Memory B cell (primary cell): ENCODE measurements at regions not wholly inside any gene's neighbourhood (a gene's known extent, or its start where the extent isn't known, plus 50 kb on each side); places are given as distances from the start of the nearest gene placed in this dataset.
"Not testable (repeated sequence)": the region's sequence is repeated elsewhere in the genome, so short reads cannot be mapped to it uniquely, and the experiment has no call there.

ENCODE experiments used
- ATAC-seq: fragments of 150-1000 bp; cut with Tn5 transposase; 2 replicates; pipeline ENCODE4 v1.10.0; 2021; ENCODE audit warnings: low read depth, mild to moderate bottlenecking, moderate library complexity
- DNase-seq, 2 donors: peaks; one replicate each; pipeline ENCODE4 v3.0.0; 2022; ENCODE audit warnings: low spot score in 2 of 2
- H3K27ac Mint-ChIP-seq: one replicate; pipeline ENCODE4 v1.8.0; 2022; ENCODE audit warnings: mild to moderate bottlenecking, moderate library complexity, mixed read lengths
- H3K27me3 Mint-ChIP-seq: one replicate; pipeline ENCODE4 v1.8.0; 2022; ENCODE audit warnings: mixed read lengths
- H3K36me3 Mint-ChIP-seq: one replicate; pipeline ENCODE4 v1.8.0; 2022; ENCODE audit warnings: mild to moderate bottlenecking, mixed read lengths
- H3K4me1 Mint-ChIP-seq: one replicate; pipeline ENCODE4 v1.8.0; 2022; ENCODE audit warnings: mixed read lengths
- H3K4me3 Mint-ChIP-seq: one replicate; pipeline ENCODE4 v1.8.0; 2022; ENCODE audit warnings: mild to moderate bottlenecking, moderate library complexity, mixed read lengths
- H3K9me3 Mint-ChIP-seq: one replicate; pipeline ENCODE4 v1.8.0; 2022; ENCODE audit warnings: mixed read lengths

GRCh38 chr2:163066085-163066484 is 227.5 kb upstream of the KCNH7 start:
- no peak for DNase-seq
- H3K4me3 Mint-ChIP-seq, result no peak overlapping the region
- no peaks in the 10 kb centered on the region for H3K4me1 Mint-ChIP-seq
- H3K36me3 Mint-ChIP-seq, result no peaks in the 10 kb centered on the region
- H3K27ac Mint-ChIP-seq, result no peak overlapping the region
- H3K9me3 Mint-ChIP-seq, result peaks cover 2% of the 10 kb centered on the region
- ATAC-seq, result no peak
- no peaks in the 10 kb centered on the region for H3K27me3 Mint-ChIP-seq

DNA sequence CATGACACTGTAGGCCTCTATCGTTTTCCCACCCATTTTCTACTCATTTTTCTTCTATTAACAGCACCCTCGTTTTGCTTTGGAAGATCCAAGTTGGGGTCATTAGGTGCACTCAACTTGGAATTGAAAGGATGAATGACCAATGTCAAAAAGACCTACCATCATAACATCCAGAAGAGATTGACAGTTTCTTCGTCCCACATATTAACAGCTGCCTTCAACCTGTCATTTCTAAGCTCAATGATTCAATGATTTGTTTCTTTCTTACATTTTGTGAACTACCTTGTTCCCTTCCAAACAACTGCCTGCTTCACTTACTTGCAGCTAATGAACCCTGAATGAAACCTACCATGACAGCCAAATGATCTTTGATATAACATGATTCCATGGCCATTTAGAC is 224.0 kb upstream of the KCNH7 start:
- Mint-ChIP-seq H3K27ac (no peak overlapping the region), H3K36me3 (no peaks in the 10 kb centered on the region), H3K4me3 (no peak overlapping the region), H3K27me3 (no peaks in the 10 kb centered on the region), H3K4me1 (no peaks in the 10 kb centered on the region), H3K9me3 (no peaks in the 10 kb centered on the region)
- ATAC-seq, result no peak
- no peak for DNase-seq

GRCh38 chr2:163046615-163047014 is 208.0 kb upstream of the KCNH7 start:
- DNase-seq (no peak), ATAC-seq (no peak)
- no peaks in the 10 kb centered on the region for H3K36me3 Mint-ChIP-seq
- no peaks in the 10 kb centered on the region for H3K4me1 Mint-ChIP-seq
- no peak overlapping the region for H3K27ac Mint-ChIP-seq
- peaks cover 1% of the 10 kb centered on the region for H3K9me3 Mint-ChIP-seq
- no peaks in the 10 kb centered on the region for H3K27me3 Mint-ChIP-seq
- H3K4me3 Mint-ChIP-seq, result no peak overlapping the region

- Mint-ChIP-seq H3K9me3 (peaks cover 1% of the 10 kb centered on the region), H3K36me3 (no peaks in the 10 kb centered on the region), H3K4me1 (no peaks in the 10 kb centered on the region), H3K27ac (no peak overlapping the region), H3K27me3 (no peaks in the 10 kb centered on the region), H3K4me3 (no peak overlapping the region)
- DNase-seq, result no peak
- ATAC-seq, result no peak
Measured at GRCh38 chr2:163045830-163046229, 207.3 kb upstream of the KCNH7 start.

DNA sequence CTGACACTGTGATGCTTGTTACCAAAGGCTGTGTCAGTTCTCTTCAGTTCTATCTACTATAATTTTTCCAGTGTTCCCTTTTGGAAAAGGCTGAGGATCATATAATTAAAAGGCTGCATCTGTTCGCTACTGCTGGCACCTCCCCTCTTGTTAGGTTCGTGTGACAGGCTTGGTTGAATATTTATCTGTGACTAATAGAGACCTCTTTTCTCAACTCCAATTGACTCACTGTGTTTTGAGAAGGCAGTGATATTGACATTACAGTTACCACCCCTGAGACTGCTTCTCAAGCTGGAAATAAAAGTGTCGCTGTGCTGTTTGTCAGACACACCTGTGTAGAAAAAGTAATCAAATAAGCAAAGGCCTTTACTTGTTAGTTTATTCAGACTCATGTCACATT is 205.5 kb upstream of the KCNH7 start:
- H3K4me3 Mint-ChIP-seq, result no peak overlapping the region
- H3K27ac Mint-ChIP-seq, result no peak overlapping the region
- H3K27me3 Mint-ChIP-seq, result no peaks in the 10 kb centered on the region
- H3K36me3 Mint-ChIP-seq, result no peaks in the 10 kb centered on the region
- ATAC-seq, result no peak
- DNase-seq, result no peak
- no peaks in the 10 kb centered on the region for H3K4me1 Mint-ChIP-seq
- H3K9me3 Mint-ChIP-seq, result peaks cover under 1% of the 10 kb centered on the region

DNA sequence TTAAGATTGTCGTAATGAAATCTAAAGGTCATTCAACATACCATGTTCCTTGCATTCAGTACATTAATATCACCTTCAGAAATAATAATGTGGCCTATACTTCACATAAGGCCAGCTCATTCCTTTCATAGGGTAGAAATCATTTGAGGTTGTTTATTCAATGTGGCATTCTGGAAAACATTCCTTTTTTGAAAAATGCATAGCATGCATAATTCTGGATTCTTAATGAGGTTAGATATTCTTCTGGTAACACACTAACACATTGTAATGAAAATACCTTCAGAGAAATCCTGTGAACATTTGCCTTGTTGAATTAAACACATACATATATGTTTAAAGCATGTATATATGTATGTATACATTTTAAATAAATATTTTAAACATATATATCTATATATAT is 204.6 kb upstream of the KCNH7 start:
- Mint-ChIP-seq H3K4me3 (no peak overlapping the region), H3K4me1 (no peaks in the 10 kb centered on the region), H3K27me3 (no peaks in the 10 kb centered on the region), H3K36me3 (no peaks in the 10 kb centered on the region), H3K9me3 (no peaks in the 10 kb centered on the region), H3K27ac (no peak overlapping the region)
- no peak for DNase-seq
- ATAC-seq, result no peak

- ATAC-seq (no peak), DNase-seq (no peak)
- Mint-ChIP-seq H3K27ac (no peak overlapping the region), H3K36me3 (no peaks in the 10 kb centered on the region), H3K27me3 (no peaks in the 10 kb centered on the region), H3K9me3 (peaks cover 2% of the 10 kb centered on the region), H3K4me1 (no peaks in the 10 kb centered on the region), H3K4me3 (no peak overlapping the region)
Measured at GRCh38 chr2:163039266-163039665, 200.7 kb upstream of the KCNH7 start.

GRCh38 chr2:163028807-163029206 is 190.2 kb upstream of the KCNH7 start:
- no peak for DNase-seq
- Mint-ChIP-seq H3K4me3 (no peak overlapping the region), H3K36me3 (no peaks in the 10 kb centered on the region), H3K27ac (no peak overlapping the region), H3K27me3 (no peaks in the 10 kb centered on the region), H3K4me1 (no peaks in the 10 kb centered on the region), H3K9me3 (no peaks in the 10 kb centered on the region)
- ATAC-seq, result no peak

- H3K36me3 Mint-ChIP-seq, DNase-seq, H3K27ac Mint-ChIP-seq, ATAC-seq, H3K27me3 Mint-ChIP-seq, H3K4me1 Mint-ChIP-seq, H3K4me3 Mint-ChIP-seq, H3K9me3 Mint-ChIP-seq: not testable (repeated sequence)
Measured at GRCh38 chr2:163026136-163026775, 187.7 kb upstream of the KCNH7 start.

GRCh38 chr2:163016882-163017281 is 178.3 kb upstream of the KCNH7 start:
- not testable (repeated sequence) for H3K9me3 Mint-ChIP-seq, ATAC-seq, H3K4me1 Mint-ChIP-seq, DNase-seq, H3K36me3 Mint-ChIP-seq, H3K27me3 Mint-ChIP-seq, H3K4me3 Mint-ChIP-seq, H3K27ac Mint-ChIP-seq

- no peaks in the 10 kb centered on the region for H3K4me1 Mint-ChIP-seq
- ATAC-seq, result no peak
- H3K27ac Mint-ChIP-seq, result no peak overlapping the region
- no peaks in the 10 kb centered on the region for H3K27me3 Mint-ChIP-seq
- H3K36me3 Mint-ChIP-seq, result no peaks in the 10 kb centered on the region
- no peak overlapping the region for H3K4me3 Mint-ChIP-seq
- H3K9me3 Mint-ChIP-seq, result peaks cover 9% of the 10 kb centered on the region
- DNase-seq, result no peak
Measured at GRCh38 chr2:163011000-163011399, 172.4 kb upstream of the KCNH7 start.

DNA sequence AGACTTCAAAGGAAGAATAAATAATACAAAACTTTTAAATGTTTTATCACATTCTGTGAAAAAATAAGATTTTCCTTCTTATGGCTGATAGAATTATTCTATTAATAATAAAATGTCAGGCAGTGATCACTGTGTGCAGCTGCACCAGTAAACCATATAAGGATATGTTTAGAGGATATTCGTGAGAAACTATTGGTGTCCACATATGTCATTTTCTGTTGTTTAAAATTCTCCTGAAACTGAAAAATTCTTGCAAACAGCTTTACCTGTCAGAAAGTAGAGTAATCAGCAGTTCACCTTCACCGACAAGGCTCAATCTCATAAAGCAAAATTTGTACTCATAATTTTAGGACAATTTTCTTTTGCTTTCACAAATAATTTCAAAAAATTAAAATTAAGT is 170.1 kb upstream of the KCNH7 start:
- peaks cover 1% of the 10 kb centered on the region for H3K9me3 Mint-ChIP-seq
- DNase-seq, result no peak
- no peaks in the 10 kb centered on the region for H3K36me3 Mint-ChIP-seq
- H3K4me1 Mint-ChIP-seq, result no peaks in the 10 kb centered on the region
- H3K27ac Mint-ChIP-seq, result no peak overlapping the region
- no peak overlapping the region for H3K4me3 Mint-ChIP-seq
- no peaks in the 10 kb centered on the region for H3K27me3 Mint-ChIP-seq
- ATAC-seq, result no peak

- no peak for ATAC-seq
- Mint-ChIP-seq H3K4me3 (no peak overlapping the region), H3K36me3 (no peaks in the 10 kb centered on the region), H3K4me1 (no peaks in the 10 kb centered on the region), H3K9me3 (peaks cover 7% of the 10 kb centered on the region), H3K27me3 (no peaks in the 10 kb centered on the region), H3K27ac (no peak overlapping the region)
- DNase-seq, result no peak
Measured at GRCh38 chr2:162994718-162995117, 156.2 kb upstream of the KCNH7 start.

DNA sequence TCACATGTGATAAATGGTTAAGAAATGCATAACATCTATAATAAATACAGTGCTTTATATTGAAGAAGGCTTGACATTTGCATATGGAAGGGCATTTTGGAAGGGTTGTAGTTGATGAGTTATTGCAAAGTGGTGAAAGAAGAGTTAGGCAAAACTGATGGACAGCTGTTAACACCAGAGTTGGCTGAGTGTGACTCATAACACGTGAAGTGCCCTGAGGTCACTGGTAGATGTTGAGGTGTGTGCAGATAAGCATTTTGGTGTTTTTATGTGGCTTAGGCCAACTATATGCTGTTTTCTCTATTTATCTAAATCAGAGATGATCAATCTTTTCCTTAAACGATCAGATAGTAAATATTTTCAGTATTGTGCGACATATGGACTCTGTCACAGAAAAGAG is 154.3 kb upstream of the KCNH7 start:
- no peaks in the 10 kb centered on the region for H3K27me3 Mint-ChIP-seq
- H3K27ac Mint-ChIP-seq, result no peak overlapping the region
- peaks cover 8% of the 10 kb centered on the region for H3K9me3 Mint-ChIP-seq
- DNase-seq (no peak), ATAC-seq (no peak)
- no peak overlapping the region for H3K4me3 Mint-ChIP-seq
- H3K36me3 Mint-ChIP-seq, result no peaks in the 10 kb centered on the region
- no peaks in the 10 kb centered on the region for H3K4me1 Mint-ChIP-seq

DNA sequence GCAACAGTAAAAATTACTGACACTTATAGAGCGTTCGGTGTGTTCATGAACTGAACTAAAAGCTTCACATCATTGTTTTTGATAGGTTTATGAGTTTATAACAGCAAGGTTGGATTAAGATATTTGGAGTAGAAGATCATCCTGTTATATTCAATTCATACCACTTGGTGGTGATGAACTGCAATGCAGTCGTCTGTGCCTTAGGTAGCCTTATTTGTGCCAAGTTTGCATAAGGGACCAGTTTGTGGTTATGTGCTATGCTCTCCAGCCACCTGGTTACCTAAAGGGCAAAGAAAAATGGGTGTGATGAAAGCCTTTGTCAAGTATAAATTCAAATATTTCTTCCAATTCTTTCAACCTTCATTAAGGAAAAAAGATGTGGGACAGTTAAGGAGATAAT is 150.9 kb upstream of the KCNH7 start:
- no peak for ATAC-seq
- H3K27ac Mint-ChIP-seq, result no peak overlapping the region
- H3K4me3 Mint-ChIP-seq, result no peak overlapping the region
- peaks cover 7% of the 10 kb centered on the region for H3K9me3 Mint-ChIP-seq
- no peaks in the 10 kb centered on the region for H3K27me3 Mint-ChIP-seq
- DNase-seq, result no peak
- no peaks in the 10 kb centered on the region for H3K4me1 Mint-ChIP-seq
- H3K36me3 Mint-ChIP-seq, result no peaks in the 10 kb centered on the region
